Gastroesophageal sphincter (tissue), 3 donors: ENCODE measurements at regions not wholly inside any gene's neighbourhood (a gene's known extent, or its start where the extent isn't known, plus 50 kb on each side); places are given as distances from the start of the nearest gene placed in this dataset.

Experiments used
- EP300 ChIP-seq: sonication (generic); formaldehyde crosslinking; IDR thresholded peaks from one replicate; pipeline ENCODE4 v1.6.1; 2017; ENCODE audit warnings: antibody characterized with exemption, mild to moderate bottlenecking
- POLR2A ChIP-seq, 2 donors: fragments of 450-650 bp; IDR thresholded peaks; one replicate each; pipeline ENCODE4 v1.6.1; 2017; ENCODE audit warnings: antibody characterized with exemption in 2 of 2, mild to moderate bottlenecking in 2 of 2, moderate library complexity in 1 of 2
- TF ChIP-seq, protein P1 (sequence below), 4 experiments: fragments of 200-600 bp in 2 of 4; fragments of 450-650 bp in 2 of 4; sonication (generic) in 1 of 4; IDR thresholded peaks; one replicate each; pipeline ENCODE4 v1.5.1; 2017 to 2019; ENCODE audit warnings: antibody characterized with exemption in 4 of 4, mild to moderate bottlenecking in 2 of 4, moderate library complexity in 2 of 4

DNA sequence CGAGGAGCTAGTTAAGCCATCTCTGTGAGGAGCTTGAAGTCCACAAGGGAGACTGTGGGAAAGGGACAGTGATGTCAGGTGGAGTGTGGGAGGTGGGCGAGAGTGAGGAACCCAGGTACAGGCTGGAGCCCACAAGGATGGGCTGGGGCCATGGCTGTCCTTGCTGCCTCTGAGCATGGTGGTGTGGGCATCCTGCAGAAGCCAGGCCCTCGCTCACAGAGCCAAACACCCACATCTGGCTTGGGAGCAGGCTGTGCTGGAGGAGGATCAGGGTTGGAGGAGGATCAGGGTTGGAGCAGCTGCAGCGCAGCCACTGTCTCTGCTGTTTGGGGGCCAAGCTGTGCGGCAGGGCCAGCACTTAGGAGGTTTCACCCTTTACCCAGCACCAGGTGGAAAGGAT is 58.2 kb upstream of the ENPP7 start:
- TF ChIP-seq, protein P1, sequence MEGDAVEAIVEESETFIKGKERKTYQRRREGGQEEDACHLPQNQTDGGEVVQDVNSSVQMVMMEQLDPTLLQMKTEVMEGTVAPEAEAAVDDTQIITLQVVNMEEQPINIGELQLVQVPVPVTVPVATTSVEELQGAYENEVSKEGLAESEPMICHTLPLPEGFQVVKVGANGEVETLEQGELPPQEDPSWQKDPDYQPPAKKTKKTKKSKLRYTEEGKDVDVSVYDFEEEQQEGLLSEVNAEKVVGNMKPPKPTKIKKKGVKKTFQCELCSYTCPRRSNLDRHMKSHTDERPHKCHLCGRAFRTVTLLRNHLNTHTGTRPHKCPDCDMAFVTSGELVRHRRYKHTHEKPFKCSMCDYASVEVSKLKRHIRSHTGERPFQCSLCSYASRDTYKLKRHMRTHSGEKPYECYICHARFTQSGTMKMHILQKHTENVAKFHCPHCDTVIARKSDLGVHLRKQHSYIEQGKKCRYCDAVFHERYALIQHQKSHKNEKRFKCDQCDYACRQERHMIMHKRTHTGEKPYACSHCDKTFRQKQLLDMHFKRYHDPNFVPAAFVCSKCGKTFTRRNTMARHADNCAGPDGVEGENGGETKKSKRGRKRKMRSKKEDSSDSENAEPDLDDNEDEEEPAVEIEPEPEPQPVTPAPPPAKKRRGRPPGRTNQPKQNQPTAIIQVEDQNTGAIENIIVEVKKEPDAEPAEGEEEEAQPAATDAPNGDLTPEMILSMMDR (IDR thresholded peaks at IDR 0.05): no peak
- no peak for TF ChIP-seq POLR2A (IDR thresholded peaks at IDR 0.05)
- TF ChIP-seq EP300: no peak
